Right lobe of liver (tissue), 6 donors: ENCODE measurements at regions not wholly inside any gene's neighbourhood (a gene's known extent, or its start where the extent isn't known, plus 50 kb on each side); places are given as distances from the start of the nearest gene placed in this dataset.

Experiments used
- ATAC-seq, 4 donors: fragments of 200-7000 bp; cut with Tn5 transposase; one replicate each; pipeline ENCODE4 v1.9.1; 2020; ENCODE audit warnings: mild to moderate bottlenecking in 4 of 4, moderate library complexity in 4 of 4
- DNase-seq, 3 donors: peaks; one replicate each; pipeline ENCODE4 v3.0.0-alpha.2; 2020
- H3K27ac ChIP-seq, 3 donors: fragments of 200-600 bp; one replicate each; pipeline ENCODE4 v1.8.0; 2022
- H3K27me3 ChIP-seq, 2 donors: fragments of 200-600 bp; one replicate each; pipeline ENCODE4 v1.8.0; 2022
- H3K36me3 ChIP-seq, 4 donors: fragments of 200-600 bp; sonication (generic) in 1 of 4; one replicate each; pipeline versions ENCODE4 v1.5.1 to v1.8.0; 2017 to 2022; ENCODE audit warnings: control low read depth in 1 of 4
- H3K4me1 ChIP-seq, 4 donors: fragments of 200-600 bp; sonication (generic) in 1 of 4; one replicate each; pipeline versions ENCODE4 v1.5.1 to v1.8.0; 2017 to 2022; ENCODE audit warnings: control low read depth in 1 of 4
- H3K4me3 ChIP-seq, 3 donors: fragments of 200-600 bp; one replicate each; pipeline ENCODE4 v1.8.0; 2022
- H3K9me3 ChIP-seq, 4 donors: fragments of 200-600 bp; sonication (generic) in 1 of 4; one replicate each; pipeline versions ENCODE4 v1.5.1 to v1.8.0; 2017 to 2022; ENCODE audit warnings: control low read depth in 1 of 4
- CTCF ChIP-seq, 4 donors: fragments of 200-600 bp in 3 of 4; fragments of 450-650 bp in 1 of 4; IDR thresholded peaks; one replicate each; pipeline versions ENCODE4 v1.5.1 to v1.8.0; 2016 to 2022; ENCODE audit warnings: antibody characterized with exemption in 4 of 4, mild to moderate bottlenecking in 2 of 4
- POLR2A ChIP-seq: fragments of 450-650 bp; IDR thresholded peaks from one replicate; pipeline ENCODE4 v1.6.1; 2017; ENCODE audit warnings: antibody characterized with exemption, mild to moderate bottlenecking
- WGBS: methylation state at CpG from one replicate; pipeline ENCODE4 v1.1.6; 2018; ENCODE audit warnings: low coverage, low lambda C conversion rate; ENCODE audit not compliant: insufficient coverage; ENCODE audit errors: missing lambda C conversion rate; 5-methylcytosine and 5-hydroxymethylcytosine counted together
- intact Hi-C, 2 donors: fragments of 100-400 bp; cut with DNase I; formaldehyde crosslinking; loops; one replicate each; pipeline versions ENCODE4 v1.11.2 to v1.14.1; 2022
- donor health status: DM: no; HTN: yes; CAD: no.
- donor health status: DM: no; HTN: no; CAD: no.
- donor health status: DM: no; HTN: no; CAD: no.
- donor health status: DM: no; HTN: yes; CAD: no.
- donor health status: DM: no; HTN: yes; CAD: no.

DNA sequence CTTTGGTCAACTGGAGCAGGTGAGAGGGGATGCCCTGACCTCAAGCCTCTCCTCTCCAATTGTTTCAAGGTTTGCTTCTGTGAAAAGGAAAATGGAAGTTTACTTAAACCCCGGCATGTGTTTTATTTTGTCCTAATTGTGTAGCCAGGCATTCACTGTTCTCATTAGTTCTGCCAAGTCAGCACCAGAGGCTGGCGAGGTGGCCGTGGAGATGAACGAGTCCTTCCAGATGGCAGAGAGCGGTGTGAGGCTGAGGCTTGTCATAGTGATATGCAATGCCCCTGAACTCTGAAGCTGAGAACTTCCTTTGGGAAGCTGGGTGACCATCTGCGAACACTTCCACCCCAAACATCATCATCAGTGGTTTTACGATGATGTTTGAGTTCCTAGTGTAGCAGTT, 199.6 kb downstream of the TJP1 start:
- ATAC-seq (no peak), DNase-seq (no peak)
- intact Hi-C loops = loop anchor here in 1 of 2 donors (5.0 kb wide), 1 partner anchor 220 kb away; no protein-coding TSS in a partner anchor
- Histone ChIP-seq H3K27me3 (no peaks in the 10 kb centered on the region), H3K9me3 (no peaks in the 10 kb centered on the region), H3K36me3 (no peaks in the 10 kb centered on the region), H3K4me3 (no peak overlapping the region), H3K27ac (no peak overlapping the region), H3K4me1 (no peaks in the 10 kb centered on the region)
- 69% methylated on average over 7 of the region's 7 CpGs for WGBS
- TF ChIP-seq POLR2A (no peak), CTCF (IDR thresholded peaks at IDR 0.05) (no peak)

- 85% methylated on average over 4 of the region's 5 CpGs for WGBS
- no peaks in the 10 kb centered on the region for H3K27me3 ChIP-seq
- DNase-seq (no peak), ATAC-seq (no peak)
- H3K4me3 ChIP-seq = no peak overlapping the region
- TF ChIP-seq POLR2A (no peak), CTCF (IDR thresholded peaks at IDR 0.05) (no peak)
- no peaks in the 10 kb centered on the region for H3K9me3 ChIP-seq
- H3K36me3 ChIP-seq = no peaks in the 10 kb centered on the region
- H3K27ac ChIP-seq = no peak overlapping the region
- no peaks in the 10 kb centered on the region for H3K4me1 ChIP-seq
- intact Hi-C loops = loop anchor here in 1 of 2 donors (5.0 kb wide), 1 partner anchor 219 kb away; no protein-coding TSS in a partner anchor
Observed at GRCh38 chr15:29621616-29622015, 200.7 kb downstream of the TJP1 start.

- no peaks in the 10 kb centered on the region for H3K4me1 ChIP-seq
- no peak overlapping the region for H3K27ac ChIP-seq
- DNase-seq = no peak
- WGBS = 86% methylated on average over 2 of the region's 2 CpGs
- no peak for ATAC-seq
- intact Hi-C loops = no loop called here
- no peaks in the 10 kb centered on the region for H3K36me3 ChIP-seq
- H3K4me3 ChIP-seq = no peak overlapping the region
- TF ChIP-seq CTCF (IDR thresholded peaks at IDR 0.05) = no peak
- no peak for TF ChIP-seq POLR2A
- H3K9me3 ChIP-seq = no peaks in the 10 kb centered on the region
- no peaks in the 10 kb centered on the region for H3K27me3 ChIP-seq
Observed at GRCh38 chr15:29618586-29618985, 203.7 kb downstream of the TJP1 start.

GRCh38 chr15:29616512-29616911, 205.8 kb downstream of the TJP1 start:
- TF ChIP-seq POLR2A = no peak
- TF ChIP-seq CTCF (IDR thresholded peaks at IDR 0.05) = no peak
- Histone ChIP-seq H3K27me3 (no peaks in the 10 kb centered on the region), H3K27ac (no peak overlapping the region), H3K36me3 (no peaks in the 10 kb centered on the region), H3K4me3 (no peak overlapping the region), H3K9me3 (no peaks in the 10 kb centered on the region), H3K4me1 (no peaks in the 10 kb centered on the region)
- DNase-seq = no peak
- ATAC-seq = no peak
- intact Hi-C loops = no loop called here

DNA sequence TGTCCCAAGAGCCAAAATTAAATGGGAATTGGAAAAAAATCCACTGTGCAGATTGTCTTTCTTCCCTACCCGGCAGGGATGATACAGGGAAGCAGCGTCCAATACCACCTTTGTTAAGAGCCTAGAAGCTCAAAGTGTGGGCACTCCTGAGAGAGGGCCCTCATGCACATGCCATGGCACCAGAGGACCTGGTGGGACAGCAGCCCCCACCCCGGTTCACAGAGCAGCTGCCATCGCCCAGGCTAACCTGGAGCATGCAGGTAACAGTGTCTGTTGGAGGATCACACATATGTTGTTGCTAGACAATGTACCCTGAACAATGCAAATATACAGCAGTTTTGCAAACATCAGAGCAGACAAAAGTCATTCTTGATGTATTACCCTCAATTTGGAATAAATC, 206.5 kb downstream of the TJP1 start:
- intact Hi-C loops = no loop called here
- H3K36me3 ChIP-seq = no peaks in the 10 kb centered on the region
- ATAC-seq = no peak
- H3K4me3 ChIP-seq = no peak overlapping the region
- TF ChIP-seq POLR2A (no peak), CTCF (IDR thresholded peaks at IDR 0.05) (no peak)
- H3K27me3 ChIP-seq = no peaks in the 10 kb centered on the region
- H3K9me3 ChIP-seq = no peaks in the 10 kb centered on the region
- no peak overlapping the region for H3K27ac ChIP-seq
- WGBS = 67% methylated on average over 1 of the region's 4 CpGs
- no peak for DNase-seq
- H3K4me1 ChIP-seq = no peaks in the 10 kb centered on the region
